ENCODE measurements at regions not wholly inside any gene's neighbourhood (a gene's known extent, or its start where the extent isn't known, plus 50 kb on each side); places are given as distances from the start of the nearest gene placed in this dataset.
A peak's percentile ranks its signal among the peaks of the same experiment; 100 is the strongest.
"Not testable (repeated sequence)": the region's sequence is repeated elsewhere in the genome, so short reads cannot be mapped to it uniquely, and the experiment has no call there.

GRCh38 chr15:26115229-26115943 lies 252.3 kb upstream of the ATP10A start:
- no peak for DNase-seq

- not testable (repeated sequence) for DNase-seq
These were observed 251.0 kb upstream of the ATP10A start for GRCh38 chr15:26114128-26114527.

GRCh38 chr15:26113296-26113695 lies 250.2 kb upstream of the ATP10A start:
- DNase-seq = no peak

GRCh38 chr15:26109203-26109602 lies 246.1 kb upstream of the ATP10A start:
- no peak for DNase-seq

- DNase-seq = no peak
These were observed 243.4 kb upstream of the ATP10A start for GRCh38 chr15:26106556-26106955.

- DNase-seq = no peak
These were observed 239.9 kb upstream of the ATP10A start for GRCh38 chr15:26103002-26103404.

GRCh38 chr15:26102365-26102764 lies 239.2 kb upstream of the ATP10A start:
- no peak for DNase-seq

- no peak for DNase-seq
These were observed 238.3 kb upstream of the ATP10A start for GRCh38 chr15:26101443-26101842.

GRCh38 chr15:26098801-26099200 lies 235.7 kb upstream of the ATP10A start:
- no peak for DNase-seq

- DNase-seq = no peak
These were observed 234.1 kb upstream of the ATP10A start for GRCh38 chr15:26097216-26097615.

- DNase-seq = no peak
These were observed 233.5 kb upstream of the ATP10A start for GRCh38 chr15:26096581-26096980.

- DNase-seq = no peak
These were observed 232.7 kb upstream of the ATP10A start for GRCh38 chr15:26095710-26096330.

- no peak for DNase-seq
These were observed 228.1 kb upstream of the ATP10A start for GRCh38 chr15:26091184-26091583.

- no peak for DNase-seq
These were observed 224.8 kb upstream of the ATP10A start for GRCh38 chr15:26087881-26088280.

GRCh38 chr15:26087395-26087794 lies 224.3 kb upstream of the ATP10A start:
- no peak for DNase-seq

GRCh38 chr15:26084771-26085170 lies 221.6 kb upstream of the ATP10A start:
- DNase-seq = no peak

GRCh38 chr15:26083896-26084295 lies 220.8 kb upstream of the ATP10A start:
- no peak for DNase-seq

GRCh38 chr15:26083457-26083856 lies 220.3 kb upstream of the ATP10A start:
- DNase-seq = no peak

- DNase-seq = peak; percentile 84
These were observed 219.3 kb upstream of the ATP10A start for GRCh38 chr15:26082221-26083109.

GRCh38 chr15:26081758-26082220 lies 218.7 kb upstream of the ATP10A start:
- no peak for DNase-seq

GRCh38 chr15:26075770-26076169 lies 212.6 kb upstream of the ATP10A start:
- no peak for DNase-seq

- no peak for DNase-seq
These were observed 210.6 kb upstream of the ATP10A start for GRCh38 chr15:26073430-26074333.
